AG09309 (cell line): ENCODE measurements at regions not wholly inside any gene's neighbourhood (a gene's known extent, or its start where the extent isn't known, plus 50 kb on each side); places are given as distances from the start of the nearest gene placed in this dataset.

ENCODE experiments used
- DNase-seq: peaks from one replicate; pipeline ENCODE4 v3.0.0-alpha.2; 2010; ENCODE audit warnings: low read depth
- H3K4me3 ChIP-seq: 2 replicates; pipeline ENCODE4 v1.5.1; 2011; ENCODE audit warnings: mild to moderate bottlenecking, low read depth, low read length, moderate library complexity; ENCODE audit not compliant: control insufficient read depth
- TF ChIP-seq, protein P1 (sequence below): IDR thresholded peaks from 2 replicates; pipeline ENCODE4 v1.5.1; 2011; ENCODE audit warnings: mild to moderate bottlenecking, low read depth, low read length, inconsistent platforms; ENCODE audit not compliant: insufficient read depth, control insufficient read depth; ENCODE audit errors: missing control alignments

DNA sequence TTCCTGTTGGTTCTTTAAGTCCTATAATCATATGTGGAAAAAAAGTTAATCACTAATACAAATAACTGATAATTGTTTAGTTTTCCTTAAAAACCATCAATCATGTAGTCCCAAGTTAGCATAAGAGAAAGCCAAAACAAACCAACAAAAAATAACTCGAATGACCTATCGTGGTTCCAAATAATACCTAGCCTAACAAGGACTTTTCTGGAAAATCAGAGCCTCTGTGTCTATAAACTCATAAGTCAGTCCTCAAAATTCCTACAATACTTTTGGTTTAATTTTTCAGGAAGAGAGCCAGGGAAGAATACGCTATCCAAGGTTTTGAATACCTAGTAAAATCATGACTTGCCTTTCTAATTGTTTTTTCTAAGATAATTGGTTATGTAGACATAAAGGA lies 975.3 kb upstream of the SOX9 start:
- DNase-seq, result no peak
- no peak overlapping the region for H3K4me3 ChIP-seq
- TF ChIP-seq, protein P1, sequence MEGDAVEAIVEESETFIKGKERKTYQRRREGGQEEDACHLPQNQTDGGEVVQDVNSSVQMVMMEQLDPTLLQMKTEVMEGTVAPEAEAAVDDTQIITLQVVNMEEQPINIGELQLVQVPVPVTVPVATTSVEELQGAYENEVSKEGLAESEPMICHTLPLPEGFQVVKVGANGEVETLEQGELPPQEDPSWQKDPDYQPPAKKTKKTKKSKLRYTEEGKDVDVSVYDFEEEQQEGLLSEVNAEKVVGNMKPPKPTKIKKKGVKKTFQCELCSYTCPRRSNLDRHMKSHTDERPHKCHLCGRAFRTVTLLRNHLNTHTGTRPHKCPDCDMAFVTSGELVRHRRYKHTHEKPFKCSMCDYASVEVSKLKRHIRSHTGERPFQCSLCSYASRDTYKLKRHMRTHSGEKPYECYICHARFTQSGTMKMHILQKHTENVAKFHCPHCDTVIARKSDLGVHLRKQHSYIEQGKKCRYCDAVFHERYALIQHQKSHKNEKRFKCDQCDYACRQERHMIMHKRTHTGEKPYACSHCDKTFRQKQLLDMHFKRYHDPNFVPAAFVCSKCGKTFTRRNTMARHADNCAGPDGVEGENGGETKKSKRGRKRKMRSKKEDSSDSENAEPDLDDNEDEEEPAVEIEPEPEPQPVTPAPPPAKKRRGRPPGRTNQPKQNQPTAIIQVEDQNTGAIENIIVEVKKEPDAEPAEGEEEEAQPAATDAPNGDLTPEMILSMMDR, result no peak

DNA sequence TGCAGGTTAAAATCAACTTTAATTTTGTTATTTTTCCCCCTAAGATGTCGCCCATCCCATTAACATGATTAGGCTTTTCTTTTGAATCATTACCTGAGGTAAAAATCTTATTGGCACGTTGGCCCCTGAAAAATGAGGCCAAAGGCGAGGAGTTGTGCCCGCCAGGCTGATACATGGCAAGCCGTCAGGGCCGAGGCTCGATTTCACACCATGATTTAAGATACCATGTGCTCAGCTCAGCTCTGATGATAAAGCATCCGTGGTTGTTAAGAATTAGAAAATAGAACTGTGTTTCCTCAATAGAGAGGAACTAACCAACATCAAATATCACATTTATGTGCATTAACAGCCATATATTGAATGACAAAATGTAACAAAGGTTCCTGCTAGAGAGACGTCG lies 972.9 kb upstream of the SOX9 start:
- no peak for DNase-seq
- TF ChIP-seq, protein P1, result no peak
- H3K4me3 ChIP-seq, result no peak overlapping the region

DNA sequence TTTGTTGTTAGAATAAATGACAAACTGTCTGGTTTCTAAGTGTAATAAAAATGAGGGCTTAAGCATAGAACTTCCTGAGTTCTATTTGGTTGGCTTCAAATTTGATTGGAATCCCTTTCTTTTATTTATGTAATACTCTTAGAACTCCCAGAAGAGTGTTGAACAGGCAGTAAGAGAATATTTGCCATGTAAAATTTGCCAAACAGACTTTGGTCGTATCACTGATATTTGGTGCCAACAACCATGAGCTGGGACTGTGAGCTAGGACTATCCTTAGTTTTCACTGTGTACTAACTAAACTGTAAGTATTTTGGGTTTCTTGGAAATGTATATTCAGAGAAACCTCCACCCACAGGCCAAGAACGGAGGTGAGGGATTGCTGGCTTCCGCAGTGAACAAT lies 971.2 kb upstream of the SOX9 start:
- TF ChIP-seq, protein P1, result no peak
- H3K4me3 ChIP-seq, result no peak overlapping the region
- DNase-seq, result no peak

DNA sequence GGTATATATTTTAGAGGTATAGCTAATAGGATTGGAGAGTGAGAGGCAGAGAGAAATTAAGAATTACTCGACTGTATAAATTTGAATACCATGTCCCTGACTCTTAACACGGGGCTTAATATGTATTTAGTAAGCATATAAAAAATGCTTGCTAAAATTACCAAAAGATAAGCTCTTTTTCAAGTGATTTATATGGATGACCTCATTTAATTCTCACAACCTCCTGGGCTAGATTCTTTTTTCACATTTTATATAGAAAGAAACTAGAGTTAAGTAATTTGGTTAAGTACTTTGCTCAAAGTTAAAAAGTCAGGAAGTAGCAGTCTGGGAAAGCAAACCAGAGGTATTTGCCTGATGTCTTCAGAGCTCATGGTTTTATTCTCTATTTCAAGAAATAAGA lies 963.5 kb upstream of the SOX9 start:
- no peak for DNase-seq
- H3K4me3 ChIP-seq, result no peak overlapping the region
- TF ChIP-seq, protein P1, result no peak

DNA sequence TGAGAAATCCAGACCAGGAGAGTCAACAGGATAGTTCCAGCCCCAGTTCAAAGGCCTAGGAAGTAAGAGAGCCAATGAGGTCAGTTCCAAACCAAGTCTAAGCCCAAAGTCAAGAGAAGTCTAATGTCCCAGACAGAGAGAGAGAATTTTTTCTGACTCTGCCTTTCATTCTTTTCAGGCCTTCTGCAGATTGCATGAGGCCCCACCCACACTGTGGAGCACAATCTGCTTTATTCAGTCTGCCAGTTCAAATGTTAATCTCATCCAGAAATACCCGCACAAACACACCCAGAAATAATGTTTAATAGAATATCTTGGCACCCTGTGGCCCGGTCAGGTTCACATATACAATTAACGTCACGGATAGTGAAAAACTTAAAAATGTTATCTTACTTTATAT lies 962.4 kb upstream of the SOX9 start:
- DNase-seq, result no peak
- no peak overlapping the region for H3K4me3 ChIP-seq
- TF ChIP-seq, protein P1, result no peak

DNA sequence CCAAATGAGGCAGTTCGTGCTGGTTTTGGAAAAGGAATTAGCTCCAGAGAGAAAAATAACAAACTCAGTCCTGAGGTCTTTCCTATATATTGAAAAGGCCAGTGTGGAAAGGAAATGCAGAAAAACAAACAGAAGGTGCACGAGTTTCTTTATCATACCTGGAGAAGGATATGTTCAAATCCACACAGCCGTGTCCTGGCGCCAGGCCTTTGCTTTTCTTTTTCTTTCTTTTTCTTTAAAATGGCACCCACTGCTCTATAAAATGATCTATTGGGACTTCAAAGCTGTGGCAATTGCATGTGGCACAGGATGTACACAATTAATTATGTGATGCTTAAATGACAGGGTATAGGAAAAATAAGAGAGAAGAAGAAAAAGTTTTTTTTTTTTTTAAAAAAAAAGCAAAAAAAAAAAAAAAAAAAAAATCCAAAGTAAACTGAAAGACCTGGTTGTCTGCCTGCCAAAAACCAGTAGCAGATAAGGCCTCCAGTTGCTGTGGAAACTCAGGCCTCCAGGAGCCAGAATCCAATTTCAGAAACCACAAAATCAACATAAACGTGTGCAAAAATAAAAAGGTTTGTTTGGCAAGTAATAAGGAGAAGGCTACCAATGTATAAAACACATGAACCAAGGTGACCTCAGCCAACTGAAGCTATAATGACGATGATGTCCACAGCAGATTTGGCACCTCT lies 957.6 kb upstream of the SOX9 start:
- TF ChIP-seq, protein P1, result no peak
- DNase-seq, result no peak
- H3K4me3 ChIP-seq, result no peak overlapping the region

DNA sequence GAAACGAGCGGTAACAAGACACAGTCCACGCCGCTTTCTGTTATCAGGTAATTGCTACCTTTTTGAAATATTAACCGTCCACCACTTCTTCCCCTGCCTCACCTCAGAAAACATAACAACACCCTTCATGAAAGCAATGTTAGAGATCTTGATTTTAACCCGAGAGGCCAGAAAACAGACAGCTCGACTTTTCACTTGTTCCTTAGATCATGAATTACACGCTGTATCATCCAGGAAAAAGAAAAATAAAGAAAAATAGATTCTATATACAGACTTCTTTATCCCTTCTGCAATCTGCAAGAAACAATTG lies 957.1 kb upstream of the SOX9 start:
- TF ChIP-seq, protein P1, result no peak
- DNase-seq, result no peak
- H3K4me3 ChIP-seq, result no peak overlapping the region
